GM23338 (cell line): ENCODE measurements at regions not wholly inside any gene's neighbourhood (a gene's known extent, or its start where the extent isn't known, plus 50 kb on each side); places are given as distances from the start of the nearest gene placed in this dataset.

ENCODE experiments used
- CREB1 ChIP-seq: fragments of 250-450 bp; sonication (Bioruptor Pico); IDR thresholded peaks from 2 replicates; pipeline ENCODE4 v1.5.0; 2020; ENCODE audit warnings: low read depth, mild to moderate bottlenecking, moderate library complexity
- EZH2 ChIP-seq: fragments of 200-600 bp; sonication (generic); IDR thresholded peaks from one replicate; pipeline ENCODE4 v1.8.0; 2017; ENCODE audit warnings: antibody characterized with exemption, mild to moderate bottlenecking, low read depth; ENCODE audit not compliant: unreplicated experiment
- EZH2phosphoT487 ChIP-seq: fragments of 200-600 bp; sonication (generic); IDR thresholded peaks from one replicate; pipeline ENCODE4 v1.8.1; 2018; ENCODE audit warnings: antibody characterized with exemption; ENCODE audit not compliant: unreplicated experiment
- JUNB ChIP-seq: IDR thresholded peaks from one replicate; pipeline ENCODE4 v1.6.1; 2016; ENCODE audit warnings: antibody characterized with exemption; ENCODE audit not compliant: unreplicated experiment
- POLR2AphosphoS5 ChIP-seq: IDR thresholded peaks from 2 replicates; pipeline ENCODE4 v1.6.1; 2016; ENCODE audit warnings: antibody characterized with exemption, low read depth
- ZNF114 ChIP-seq: fragments of 250-450 bp; sonication (Bioruptor Pico); IDR thresholded peaks from 2 replicates; pipeline ENCODE4 v1.5.0; 2020; ENCODE audit warnings: mild to moderate bottlenecking, moderate library complexity
- TF ChIP-seq, protein P1 (sequence below): IDR thresholded peaks from 2 replicates; pipeline ENCODE4 v1.6.1; 2016; ENCODE audit warnings: antibody characterized with exemption
- TF ChIP-seq, protein P2 (sequence below), 2 experiments: fragments of 200-600 bp in 1 of 2; sonication (generic) in 1 of 2; conservative IDR thresholded peaks; 2 replicates each; pipeline versions ENCODE4 v1.5.1 to v1.6.1; 2016 to 2017; ENCODE audit warnings: antibody characterized with exemption in 2 of 2, low read depth in 2 of 2, mild to moderate bottlenecking in 2 of 2, moderate library complexity in 1 of 2
- TF ChIP-seq, protein P3 (sequence below): IDR thresholded peaks from one replicate; pipeline ENCODE4 v1.6.1; 2018; ENCODE audit warnings: antibody characterized with exemption; ENCODE audit not compliant: unreplicated experiment

- TF ChIP-seq JUNB = no peak
- TF ChIP-seq, protein P1, sequence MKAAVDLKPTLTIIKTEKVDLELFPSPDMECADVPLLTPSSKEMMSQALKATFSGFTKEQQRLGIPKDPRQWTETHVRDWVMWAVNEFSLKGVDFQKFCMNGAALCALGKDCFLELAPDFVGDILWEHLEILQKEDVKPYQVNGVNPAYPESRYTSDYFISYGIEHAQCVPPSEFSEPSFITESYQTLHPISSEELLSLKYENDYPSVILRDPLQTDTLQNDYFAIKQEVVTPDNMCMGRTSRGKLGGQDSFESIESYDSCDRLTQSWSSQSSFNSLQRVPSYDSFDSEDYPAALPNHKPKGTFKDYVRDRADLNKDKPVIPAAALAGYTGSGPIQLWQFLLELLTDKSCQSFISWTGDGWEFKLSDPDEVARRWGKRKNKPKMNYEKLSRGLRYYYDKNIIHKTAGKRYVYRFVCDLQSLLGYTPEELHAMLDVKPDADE = no peak
- no peak for TF ChIP-seq POLR2AphosphoS5
- TF ChIP-seq, protein P2, sequence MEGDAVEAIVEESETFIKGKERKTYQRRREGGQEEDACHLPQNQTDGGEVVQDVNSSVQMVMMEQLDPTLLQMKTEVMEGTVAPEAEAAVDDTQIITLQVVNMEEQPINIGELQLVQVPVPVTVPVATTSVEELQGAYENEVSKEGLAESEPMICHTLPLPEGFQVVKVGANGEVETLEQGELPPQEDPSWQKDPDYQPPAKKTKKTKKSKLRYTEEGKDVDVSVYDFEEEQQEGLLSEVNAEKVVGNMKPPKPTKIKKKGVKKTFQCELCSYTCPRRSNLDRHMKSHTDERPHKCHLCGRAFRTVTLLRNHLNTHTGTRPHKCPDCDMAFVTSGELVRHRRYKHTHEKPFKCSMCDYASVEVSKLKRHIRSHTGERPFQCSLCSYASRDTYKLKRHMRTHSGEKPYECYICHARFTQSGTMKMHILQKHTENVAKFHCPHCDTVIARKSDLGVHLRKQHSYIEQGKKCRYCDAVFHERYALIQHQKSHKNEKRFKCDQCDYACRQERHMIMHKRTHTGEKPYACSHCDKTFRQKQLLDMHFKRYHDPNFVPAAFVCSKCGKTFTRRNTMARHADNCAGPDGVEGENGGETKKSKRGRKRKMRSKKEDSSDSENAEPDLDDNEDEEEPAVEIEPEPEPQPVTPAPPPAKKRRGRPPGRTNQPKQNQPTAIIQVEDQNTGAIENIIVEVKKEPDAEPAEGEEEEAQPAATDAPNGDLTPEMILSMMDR (conservative IDR thresholded peaks at IDR 0.05; ENCODE audit: low read depth in 2 of 2) = no peak
- TF ChIP-seq EZH2phosphoT487 = no peak
- TF ChIP-seq, protein P3, sequence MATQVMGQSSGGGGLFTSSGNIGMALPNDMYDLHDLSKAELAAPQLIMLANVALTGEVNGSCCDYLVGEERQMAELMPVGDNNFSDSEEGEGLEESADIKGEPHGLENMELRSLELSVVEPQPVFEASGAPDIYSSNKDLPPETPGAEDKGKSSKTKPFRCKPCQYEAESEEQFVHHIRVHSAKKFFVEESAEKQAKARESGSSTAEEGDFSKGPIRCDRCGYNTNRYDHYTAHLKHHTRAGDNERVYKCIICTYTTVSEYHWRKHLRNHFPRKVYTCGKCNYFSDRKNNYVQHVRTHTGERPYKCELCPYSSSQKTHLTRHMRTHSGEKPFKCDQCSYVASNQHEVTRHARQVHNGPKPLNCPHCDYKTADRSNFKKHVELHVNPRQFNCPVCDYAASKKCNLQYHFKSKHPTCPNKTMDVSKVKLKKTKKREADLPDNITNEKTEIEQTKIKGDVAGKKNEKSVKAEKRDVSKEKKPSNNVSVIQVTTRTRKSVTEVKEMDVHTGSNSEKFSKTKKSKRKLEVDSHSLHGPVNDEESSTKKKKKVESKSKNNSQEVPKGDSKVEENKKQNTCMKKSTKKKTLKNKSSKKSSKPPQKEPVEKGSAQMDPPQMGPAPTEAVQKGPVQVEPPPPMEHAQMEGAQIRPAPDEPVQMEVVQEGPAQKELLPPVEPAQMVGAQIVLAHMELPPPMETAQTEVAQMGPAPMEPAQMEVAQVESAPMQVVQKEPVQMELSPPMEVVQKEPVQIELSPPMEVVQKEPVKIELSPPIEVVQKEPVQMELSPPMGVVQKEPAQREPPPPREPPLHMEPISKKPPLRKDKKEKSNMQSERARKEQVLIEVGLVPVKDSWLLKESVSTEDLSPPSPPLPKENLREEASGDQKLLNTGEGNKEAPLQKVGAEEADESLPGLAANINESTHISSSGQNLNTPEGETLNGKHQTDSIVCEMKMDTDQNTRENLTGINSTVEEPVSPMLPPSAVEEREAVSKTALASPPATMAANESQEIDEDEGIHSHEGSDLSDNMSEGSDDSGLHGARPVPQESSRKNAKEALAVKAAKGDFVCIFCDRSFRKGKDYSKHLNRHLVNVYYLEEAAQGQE = no peak
- no peak for TF ChIP-seq EZH2
- no peak for TF ChIP-seq ZNF114
- no peak for TF ChIP-seq CREB1 (CRISPR knock-in tag)
These were observed 93.6 kb upstream of the HNMT start for GRCh38 chr2:137870682-137871081.
